ENCODE measurements at regions not wholly inside any gene's neighbourhood (a gene's known extent, or its start where the extent isn't known, plus 50 kb on each side); places are given as distances from the start of the nearest gene placed in this dataset.

- no peak for TF ChIP-seq POLR2A (IDR thresholded peaks at IDR 0.05)
- TF ChIP-seq CTCF (IDR thresholded peaks at IDR 0.05 in 8 of 11, conservative IDR thresholded peaks at IDR 0.05 in 3 of 11), result no peak
- no peak for TF ChIP-seq POLR2AphosphoS5 (IDR thresholded peaks at IDR 0.05)
Observed at GRCh38 chr5:85268194-85268593, 883.5 kb upstream of the EDIL3 start.
